Stomach (tissue), 8 donors: ENCODE measurements at regions not wholly inside any gene's neighbourhood (a gene's known extent, or its start where the extent isn't known, plus 50 kb on each side); places are given as distances from the start of the nearest gene placed in this dataset.

Experiments used
- DNase-seq, 2 donors: peaks; one replicate each; pipeline versions ENCODE4 v3.0.0 to v3.0.0-alpha.2; 2013 to 2019
- H3K27ac ChIP-seq, 5 donors: fragments of 200-600 bp in 4 of 5; sonication (generic) in 4 of 5; one replicate each; pipeline ENCODE4 v1.5.1; 2013 to 2019; ENCODE audit warnings: mild to moderate bottlenecking in 1 of 5, moderate library complexity in 1 of 5
- H3K27me3 ChIP-seq, 3 donors: fragments of 200-600 bp; sonication (generic); one replicate each; pipeline ENCODE4 v1.5.1; 2017 to 2019; ENCODE audit warnings: mixed run types in 1 of 3
- H3K36me3 ChIP-seq, 4 donors: fragments of 200-600 bp; sonication (generic); 1 replicate in 3 of 4; 2 replicates in 1 of 4; pipeline ENCODE4 v1.5.1; 2016 to 2019
- H3K4me1 ChIP-seq, 4 donors: fragments of 200-600 bp; sonication (generic); one replicate each; pipeline ENCODE4 v1.5.1; 2016 to 2019
- H3K4me3 ChIP-seq, 4 donors: fragments of 200-600 bp; sonication (generic) in 3 of 4; one replicate each; pipeline ENCODE4 v1.5.1; 2016 to 2019; ENCODE audit warnings: mild to moderate bottlenecking in 1 of 4
- H3K9me3 ChIP-seq, 4 donors: fragments of 200-600 bp; sonication (generic); one replicate each; pipeline ENCODE4 v1.5.1; 2016 to 2019
- CTCF ChIP-seq, 7 experiments: fragments of 450-650 bp in 4 of 7; fragments of 200-600 bp in 3 of 7; sonication (generic) in 3 of 7; IDR thresholded peaks; one replicate each; pipeline ENCODE4 v1.5.1; 2016 to 2019; ENCODE audit warnings: antibody characterized with exemption in 7 of 7, control low read depth in 2 of 7, mild to moderate bottlenecking in 1 of 7
- EP300 ChIP-seq: sonication (generic); formaldehyde crosslinking; IDR thresholded peaks from one replicate; pipeline ENCODE4 v1.6.1; 2017; ENCODE audit warnings: antibody characterized with exemption
- POLR2A ChIP-seq, 4 donors: fragments of 450-650 bp; IDR thresholded peaks; one replicate each; pipeline ENCODE4 v1.6.1; 2016; ENCODE audit warnings: antibody characterized with exemption in 4 of 4, control low read depth in 2 of 4, mild to moderate bottlenecking in 1 of 4, moderate library complexity in 1 of 4
- POLR2AphosphoS5 ChIP-seq, 3 donors: sonication (generic); formaldehyde crosslinking; IDR thresholded peaks; one replicate each; pipeline ENCODE4 v1.6.1; 2016; ENCODE audit warnings: antibody characterized with exemption in 3 of 3
- WGBS, 5 donors: extraction: QIAGEN DNeasy Blood & Tissue Kit in 3 of 5; methylation state at CpG; one replicate each; pipeline versions ENCODE4 v1.1.5 to v1.1.7; 2013 to 2018; 5-methylcytosine and 5-hydroxymethylcytosine counted together
- intact Hi-C: fragments of 100-400 bp; cut with DNase I; formaldehyde crosslinking; loops from one replicate; pipeline ENCODE4 v1.15.1; 2023; ENCODE audit warnings: low total_unique reads
- donor health status: healthy with polysubstance abuse.
- donor health status: Bipolar disorder and iron deficiency.
- donor health status: healthy.

- Histone ChIP-seq H3K4me1 (no peaks in the 10 kb centered on the region), H3K27me3 (no peaks in the 10 kb centered on the region), H3K9me3 (no peaks in the 10 kb centered on the region), H3K27ac (no peak overlapping the region), H3K36me3 (no peaks in the 10 kb centered on the region), H3K4me3 (no peak overlapping the region)
- intact Hi-C loops, result no loop called here
- TF ChIP-seq POLR2A (IDR thresholded peaks at IDR 0.05) (no peak), CTCF (IDR thresholded peaks at IDR 0.05) (no peak), EP300 (no peak), POLR2AphosphoS5 (IDR thresholded peaks at IDR 0.05) (no peak)
- no peak for DNase-seq
- 60 to 76% (median 70%) methylated on average over 3 of the region's 3 CpGs for WGBS, 5 donors
Observed at GRCh38 chr16:20247076-20247475, 80.2 kb downstream of the GP2 start.

DNA sequence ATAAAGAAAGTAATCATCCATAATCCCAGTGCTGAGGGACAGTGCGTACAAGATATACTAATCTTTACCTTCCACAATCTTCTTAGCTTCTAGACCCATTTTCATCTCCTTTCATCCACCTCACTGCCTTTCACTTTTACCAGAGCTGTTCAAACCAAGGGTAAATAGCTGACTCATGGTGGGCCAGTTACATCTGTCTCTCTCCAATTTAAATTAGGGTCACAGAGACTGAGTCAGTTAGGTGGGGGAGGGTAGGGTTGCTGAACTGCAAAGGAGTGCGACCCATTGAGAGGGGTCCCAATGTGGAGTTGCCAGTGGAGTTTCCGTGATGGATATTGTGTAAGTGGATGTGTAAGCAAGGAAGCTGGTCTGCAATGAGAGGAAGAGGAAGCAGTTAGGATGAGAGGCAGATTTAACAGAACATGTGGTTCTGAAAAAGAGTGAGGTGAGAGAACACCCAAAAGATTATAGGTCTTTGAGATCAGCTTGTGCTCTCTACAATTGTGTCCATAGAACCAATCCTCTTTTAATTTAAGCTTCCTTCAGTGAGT lies 83.5 kb downstream of the GP2 start:
- Histone ChIP-seq H3K4me3 (no peak overlapping the region), H3K27ac (no peak overlapping the region), H3K9me3 (no peaks in the 10 kb centered on the region), H3K27me3 (peaks cover 0 to 11% (median 0%) of the 10 kb centered on the region in 3 donors), H3K4me1 (no peaks in the 10 kb centered on the region), H3K36me3 (no peaks in the 10 kb centered on the region)
- intact Hi-C loops, result no loop called here
- WGBS, 5 donors, result 36 to 48% (median 39%) methylated on average over 3 of the region's 3 CpGs
- DNase-seq, result no peak
- no peak for TF ChIP-seq POLR2AphosphoS5 (IDR thresholded peaks at IDR 0.05)
- TF ChIP-seq POLR2A (IDR thresholded peaks at IDR 0.05), result no peak
- TF ChIP-seq CTCF (IDR thresholded peaks at IDR 0.05), result no peak
- TF ChIP-seq EP300, result no peak

GRCh38 chr16:20242568-20243255 lies 84.6 kb downstream of the GP2 start:
- DNase-seq, result no peak
- WGBS, 5 donors, result 63 to 79% (median 69%) methylated on average over 3 of the region's 3 CpGs
- no peaks in the 10 kb centered on the region for H3K9me3 ChIP-seq
- TF ChIP-seq CTCF (IDR thresholded peaks at IDR 0.05), result no peak
- TF ChIP-seq POLR2AphosphoS5 (IDR thresholded peaks at IDR 0.05), result no peak
- TF ChIP-seq POLR2A (IDR thresholded peaks at IDR 0.05), result no peak
- TF ChIP-seq EP300, result no peak
- H3K27ac ChIP-seq, result no peak overlapping the region
- no peak overlapping the region for H3K4me3 ChIP-seq
- H3K36me3 ChIP-seq, result no peaks in the 10 kb centered on the region
- peaks cover 0 to 15% (median 0%) of the 10 kb centered on the region in 3 donors for H3K27me3 ChIP-seq
- H3K4me1 ChIP-seq, result no peaks in the 10 kb centered on the region
- intact Hi-C loops, result no loop called here

DNA sequence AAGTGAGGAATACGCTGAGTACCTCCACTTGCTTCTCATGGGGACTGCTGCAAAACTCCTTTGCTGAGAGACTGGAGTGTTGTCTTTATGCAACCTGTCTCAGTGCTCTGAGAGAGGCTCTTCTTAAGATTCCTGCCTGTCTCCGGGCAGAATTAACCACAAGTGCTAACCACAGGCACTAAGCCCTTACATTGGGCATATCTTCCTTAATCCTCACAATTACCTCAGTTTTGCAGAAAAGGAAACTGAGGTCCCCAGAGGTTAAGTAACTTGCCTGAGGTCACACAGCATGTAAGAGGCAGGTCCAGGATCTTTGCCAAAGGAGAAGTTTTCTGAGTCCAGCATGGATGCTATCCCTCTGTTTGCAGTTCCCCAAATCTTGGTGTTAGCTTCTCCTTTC lies 86.0 kb downstream of the GP2 start:
- WGBS, 5 donors, result 52 to 80% (median 73%) methylated on average over 2 of the region's 2 CpGs
- Histone ChIP-seq H3K4me1 (no peaks in the 10 kb centered on the region), H3K36me3 (no peaks in the 10 kb centered on the region), H3K27ac (no peak overlapping the region), H3K9me3 (no peaks in the 10 kb centered on the region), H3K27me3 (peaks cover 0 to 15% (median 0%) of the 10 kb centered on the region in 3 donors), H3K4me3 (no peak overlapping the region)
- TF ChIP-seq CTCF (IDR thresholded peaks at IDR 0.05) (no peak), POLR2A (IDR thresholded peaks at IDR 0.05) (no peak), POLR2AphosphoS5 (IDR thresholded peaks at IDR 0.05) (no peak), EP300 (no peak)
- intact Hi-C loops, result no loop called here
- DNase-seq, result no peak
